Superior temporal gyrus (tissue), 1 donor: ENCODE measurements at regions not wholly inside any gene's neighbourhood (a gene's known extent, or its start where the extent isn't known, plus 50 kb on each side); places are given as distances from the start of the nearest gene placed in this dataset.
A peak's percentile ranks its signal among the peaks of the same experiment; 100 is the strongest.

ENCODE experiments used
- DNase-seq: peaks from one replicate; pipeline ENCODE4 v3.0.0-alpha.2; 2016; ENCODE audit errors: extremely low spot score

DNA sequence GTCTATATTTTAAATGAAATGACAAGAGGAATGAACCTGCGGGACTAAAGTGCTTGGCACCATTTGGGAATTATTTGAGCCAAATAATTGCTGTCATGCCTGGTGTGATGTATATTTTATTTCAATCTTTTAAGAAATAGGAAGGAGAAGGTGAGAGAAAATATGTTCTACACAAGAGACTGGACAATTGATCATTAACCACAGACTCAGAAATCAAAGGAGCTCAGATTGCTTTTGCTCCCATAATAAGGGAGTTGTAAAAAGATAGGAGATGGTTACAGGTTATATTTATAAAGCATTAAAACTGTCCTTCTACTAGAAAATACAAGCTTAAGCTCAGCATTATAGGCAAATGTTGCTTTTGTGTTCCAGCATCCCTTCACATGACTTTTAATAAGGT, 515.2 kb upstream of the SULF2 start:
- DNase-seq: no peak

DNA sequence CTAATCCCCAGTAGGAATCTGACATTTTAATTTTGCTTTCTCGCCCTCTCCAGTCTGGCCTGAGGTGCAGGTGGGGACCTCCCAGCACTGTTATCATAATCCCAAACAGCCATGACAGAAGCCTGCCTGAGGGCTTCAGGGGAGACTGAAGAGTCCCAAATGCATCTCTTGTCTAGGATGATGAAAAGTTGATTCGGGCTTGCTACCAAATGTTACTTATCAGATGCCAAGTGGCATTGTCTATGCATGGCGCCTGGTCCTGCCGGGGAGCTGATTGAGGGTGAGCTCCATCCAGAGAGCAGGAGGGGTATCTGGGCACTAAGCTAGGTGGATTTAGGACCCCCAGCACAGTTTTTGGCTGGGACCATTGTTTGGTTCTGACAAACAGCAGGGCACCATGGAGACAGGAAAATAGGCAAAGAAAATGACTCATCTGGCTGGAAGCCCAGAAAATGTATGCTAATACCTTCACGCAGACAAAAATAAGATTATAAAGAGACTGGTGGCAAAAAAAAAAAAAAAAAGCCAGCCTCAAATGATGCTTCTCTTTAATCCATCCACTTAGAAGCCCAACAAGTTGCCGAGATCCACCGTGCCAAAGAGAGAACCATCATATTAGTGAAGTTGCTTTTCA, 513.7 kb upstream of the SULF2 start:
- DNase-seq: peak; percentile 66

DNA sequence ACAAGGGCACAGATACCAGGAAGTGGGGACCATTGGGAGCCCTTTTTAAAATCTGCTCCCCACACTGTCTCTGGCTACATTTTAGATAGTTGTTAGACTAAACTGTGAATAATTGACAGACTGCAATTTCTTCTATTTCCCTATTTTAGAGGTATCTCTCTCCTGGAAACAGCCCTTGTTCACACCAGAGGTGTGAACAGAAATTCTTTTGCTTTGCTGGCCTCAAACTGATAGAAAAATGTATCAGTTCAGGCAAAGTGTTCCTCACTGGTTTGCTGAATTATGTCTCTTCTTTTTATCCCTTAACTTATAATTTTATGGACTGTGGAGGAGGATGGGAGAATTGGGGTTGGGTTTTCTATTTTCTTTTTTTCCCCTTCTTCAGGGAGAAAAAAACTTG, 513.2 kb upstream of the SULF2 start:
- DNase-seq: peak; percentile 45

DNA sequence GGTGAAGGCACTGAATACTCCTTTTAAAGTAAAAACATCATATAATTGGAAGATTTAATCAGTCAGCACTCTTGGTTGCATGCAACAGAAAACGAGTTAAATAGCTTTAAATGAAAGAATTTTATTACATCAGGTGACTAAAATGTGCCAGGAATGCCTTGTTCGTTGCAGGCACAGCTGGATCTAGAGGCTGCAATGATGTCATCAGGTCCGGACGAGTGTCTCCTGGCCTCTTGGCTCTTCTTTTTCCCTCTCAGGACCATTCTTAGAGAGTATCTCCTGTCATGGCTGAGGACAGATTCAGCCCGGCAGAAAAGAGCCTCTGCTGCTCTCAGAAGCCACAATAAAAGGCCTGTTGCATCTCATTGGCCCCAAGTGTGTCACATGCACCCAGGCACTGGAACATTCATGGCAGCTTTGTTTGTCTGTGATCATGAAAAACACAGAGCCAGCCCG, 510.7 kb upstream of the SULF2 start:
- DNase-seq: peak; percentile 64

DNA sequence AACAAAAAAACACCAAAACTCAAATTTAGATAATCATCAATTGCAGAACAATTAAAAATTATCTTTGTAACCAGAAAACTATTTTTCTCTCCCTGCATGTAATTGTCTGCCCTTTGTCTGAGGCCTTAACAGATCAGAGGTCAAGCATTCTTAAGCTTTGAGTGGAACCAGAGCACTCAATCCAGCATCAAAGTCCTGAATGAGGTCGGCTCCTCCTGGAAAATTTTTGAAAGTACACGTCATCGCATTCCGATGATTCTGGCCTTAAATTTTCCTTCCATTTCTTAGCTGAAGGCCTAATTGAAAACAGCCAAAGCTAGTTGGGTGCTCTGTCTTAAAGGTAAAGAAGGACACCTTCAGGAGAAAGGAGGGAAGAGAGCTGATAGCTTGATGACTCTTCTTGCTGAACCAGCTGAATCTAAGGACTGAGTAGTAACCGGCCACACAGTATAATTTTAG, 510.2 kb upstream of the SULF2 start:
- peak; percentile 46 for DNase-seq

DNA sequence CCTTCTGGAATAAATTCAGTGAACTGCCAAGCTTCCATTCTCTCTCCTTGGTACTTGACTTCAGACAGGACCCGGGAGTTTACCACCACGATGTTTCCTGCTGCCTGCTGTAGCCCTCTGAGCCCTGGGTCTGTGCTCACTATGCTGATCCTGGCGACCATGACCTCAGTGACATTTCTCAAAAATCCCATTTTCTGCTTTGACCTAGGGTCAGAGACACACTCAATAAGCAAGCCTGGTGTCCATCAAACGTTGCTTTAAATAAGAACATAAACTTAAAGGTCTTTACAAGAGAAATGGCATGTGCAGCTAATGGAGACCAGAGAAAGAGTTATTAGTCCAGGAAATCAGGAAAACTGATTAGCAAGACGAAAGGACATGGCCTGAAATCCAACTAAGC, 509.7 kb upstream of the SULF2 start:
- no peak for DNase-seq

DNA sequence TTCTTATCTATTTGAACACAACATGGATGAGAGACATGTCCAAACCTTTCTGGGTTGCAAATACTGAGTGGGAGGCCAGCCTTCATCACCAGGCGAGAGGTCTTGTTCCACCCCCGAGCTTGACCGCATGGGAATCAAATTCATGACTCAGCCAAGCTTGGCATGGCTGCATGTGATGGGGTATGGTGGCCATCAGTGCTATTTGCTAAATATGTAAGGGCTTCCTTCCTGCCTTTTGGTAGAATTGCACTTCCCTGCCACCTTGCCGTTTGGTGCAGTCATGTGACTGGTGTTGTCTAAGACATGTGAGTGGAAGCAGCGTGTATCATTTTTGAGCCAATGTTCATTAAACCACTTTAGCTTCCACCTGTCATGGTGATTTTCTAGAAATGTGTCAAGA, 508.9 kb upstream of the SULF2 start:
- no peak for DNase-seq

DNA sequence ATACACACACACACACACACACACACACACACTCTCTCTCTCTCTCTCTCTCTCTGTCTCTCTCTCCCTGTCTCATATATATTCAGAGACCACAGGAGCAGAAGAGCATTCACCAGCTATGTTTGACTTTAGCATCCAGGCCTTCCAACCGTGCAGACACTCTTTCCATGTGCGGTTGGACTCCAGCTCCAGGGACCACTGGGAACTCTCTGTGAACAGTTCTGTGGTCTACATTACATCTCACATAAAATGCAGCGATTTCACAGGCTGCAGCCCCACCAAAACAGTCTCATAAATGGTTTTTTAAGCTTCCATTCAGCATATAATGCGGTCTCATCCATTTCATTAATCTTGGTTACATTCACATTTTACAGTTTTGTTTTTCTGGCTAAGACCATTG, 508.4 kb upstream of the SULF2 start:
- DNase-seq: no peak

DNA sequence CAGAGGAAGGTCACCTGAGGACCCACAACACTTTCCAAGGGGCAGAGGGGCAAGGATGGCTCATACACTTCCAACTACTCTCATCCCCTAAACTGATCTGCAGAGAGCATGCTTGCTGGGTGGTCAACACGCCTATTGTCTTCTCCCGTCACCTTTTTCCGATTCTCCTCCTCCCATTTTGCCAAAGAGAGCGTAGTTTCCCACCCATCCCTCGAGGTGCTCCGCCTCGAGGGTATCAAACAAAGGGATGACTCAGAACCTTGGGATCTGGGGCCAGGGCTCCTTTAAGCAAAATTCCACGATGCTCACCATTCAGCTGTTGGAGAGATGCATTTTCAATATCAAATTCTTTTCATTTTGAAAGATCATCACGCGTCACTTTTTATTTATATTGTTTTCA, 507.5 kb upstream of the SULF2 start:
- no peak for DNase-seq

DNA sequence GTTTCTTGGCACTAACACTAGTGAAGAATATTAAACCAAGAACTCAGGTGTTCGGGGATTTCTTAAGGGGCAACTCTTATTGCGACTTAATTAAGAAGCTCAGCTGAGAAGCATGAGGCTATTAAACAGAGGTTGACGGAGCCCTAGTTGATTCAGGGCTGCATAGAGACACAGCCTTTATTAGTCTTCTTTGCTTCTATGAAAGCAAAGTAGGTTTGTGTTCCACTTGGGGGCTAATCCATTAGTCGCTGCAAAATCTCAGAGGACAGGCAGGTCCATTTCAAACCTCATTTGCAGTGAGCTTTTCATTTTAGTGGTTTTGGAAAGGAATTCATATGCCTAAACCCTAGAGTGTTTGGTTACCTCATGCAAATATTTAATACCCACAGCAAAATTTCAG, 506.6 kb upstream of the SULF2 start:
- DNase-seq: no peak

DNA sequence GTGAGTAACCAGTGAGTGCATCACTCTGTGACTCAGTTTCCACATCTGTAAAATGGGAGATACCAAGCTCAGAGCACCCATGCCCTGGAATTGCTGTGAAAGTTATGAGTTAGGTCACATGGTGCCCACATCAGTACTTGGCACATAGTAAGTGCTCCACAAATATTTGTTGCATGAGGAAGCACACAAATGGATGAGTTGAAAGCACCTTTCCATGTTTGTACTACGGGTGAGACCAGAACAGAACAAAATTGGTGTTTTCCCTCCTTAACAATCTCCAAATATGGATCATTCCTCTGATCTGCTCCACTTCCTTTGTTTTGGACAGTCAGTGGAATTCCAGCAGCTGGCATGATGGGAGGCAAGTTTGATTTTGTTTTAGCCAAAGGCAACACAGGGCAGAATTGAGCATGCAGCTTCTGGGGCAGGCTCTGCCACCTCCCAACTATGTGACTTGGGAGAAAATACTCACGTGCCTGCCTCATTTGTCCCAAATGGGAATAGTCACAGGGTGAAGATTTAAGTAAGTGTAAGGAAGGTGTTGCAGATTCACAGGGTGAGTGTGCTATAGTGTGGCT, 503.7 kb upstream of the SULF2 start:
- DNase-seq: no peak

DNA sequence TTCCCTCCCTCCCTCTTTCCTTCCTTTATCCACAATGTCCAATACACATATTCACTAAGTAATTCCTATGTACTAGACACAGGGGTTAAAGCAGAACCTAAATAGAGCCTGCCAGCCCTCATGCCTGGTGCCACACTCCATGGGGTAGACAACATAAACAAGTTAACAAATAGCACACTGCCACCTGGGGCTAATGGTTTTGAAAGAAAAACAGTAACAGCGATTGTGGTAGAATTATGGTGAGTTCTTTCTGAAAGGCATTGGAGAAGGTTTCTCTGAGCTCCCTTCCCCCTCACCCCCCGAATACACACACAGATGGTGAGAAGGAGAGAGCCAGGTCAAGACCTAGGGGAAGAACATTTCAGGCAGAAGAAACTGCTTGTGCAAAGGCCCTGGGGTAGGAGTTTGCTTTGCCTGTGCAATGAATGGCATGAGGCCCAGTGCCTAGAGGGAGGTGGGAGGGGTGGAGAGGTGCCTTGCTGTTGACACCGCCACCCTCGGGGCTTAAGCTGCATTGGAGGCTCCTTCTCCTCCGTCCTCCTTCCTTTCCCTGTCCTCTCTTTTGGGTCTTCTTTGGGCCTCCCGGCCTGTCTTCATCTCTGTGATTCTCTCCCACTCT, 502.4 kb upstream of the SULF2 start:
- no peak for DNase-seq

DNA sequence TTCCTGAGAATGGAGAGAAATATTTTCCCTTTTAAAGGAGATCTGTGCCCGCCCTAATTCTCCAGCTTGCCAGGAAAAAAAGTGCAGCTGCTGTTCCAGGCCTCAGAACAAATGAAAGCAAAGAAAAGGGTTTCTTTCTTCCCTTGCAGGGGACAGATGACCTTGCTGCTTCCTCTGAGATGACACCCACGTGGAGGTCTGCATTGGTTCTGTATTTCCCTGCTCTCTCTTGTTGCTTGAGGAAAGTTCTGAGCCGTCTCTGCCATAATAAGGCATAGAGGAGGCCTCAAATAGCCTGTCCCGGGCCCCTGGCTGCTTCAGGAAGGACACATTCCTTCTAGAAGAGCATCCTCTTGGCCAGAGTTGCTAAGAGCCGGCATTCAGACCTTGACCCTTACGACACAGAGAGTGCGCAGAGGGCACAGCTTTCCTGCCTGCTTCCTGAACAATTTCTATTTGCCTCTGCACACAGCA, 501.8 kb upstream of the SULF2 start:
- peak; percentile 47 for DNase-seq

DNA sequence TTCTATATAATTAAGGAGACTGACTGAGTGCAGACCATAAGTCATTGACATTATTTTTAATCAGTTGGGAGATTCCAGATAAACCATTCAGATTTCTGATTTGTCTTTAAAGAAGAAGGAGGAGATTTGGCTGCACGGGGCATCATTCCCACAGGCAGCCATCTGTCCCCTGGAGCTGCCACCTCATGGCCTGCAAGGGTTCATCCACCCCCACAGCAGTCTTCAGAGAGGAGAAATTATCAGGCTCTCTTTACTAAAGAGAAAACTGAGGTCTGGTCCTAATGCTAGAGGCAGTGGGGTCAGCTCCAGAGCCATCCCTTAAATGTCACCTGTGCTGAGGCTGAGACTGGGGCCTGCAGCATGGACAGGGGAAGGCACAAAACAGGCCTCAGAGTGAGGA, 501.3 kb upstream of the SULF2 start:
- DNase-seq: no peak

DNA sequence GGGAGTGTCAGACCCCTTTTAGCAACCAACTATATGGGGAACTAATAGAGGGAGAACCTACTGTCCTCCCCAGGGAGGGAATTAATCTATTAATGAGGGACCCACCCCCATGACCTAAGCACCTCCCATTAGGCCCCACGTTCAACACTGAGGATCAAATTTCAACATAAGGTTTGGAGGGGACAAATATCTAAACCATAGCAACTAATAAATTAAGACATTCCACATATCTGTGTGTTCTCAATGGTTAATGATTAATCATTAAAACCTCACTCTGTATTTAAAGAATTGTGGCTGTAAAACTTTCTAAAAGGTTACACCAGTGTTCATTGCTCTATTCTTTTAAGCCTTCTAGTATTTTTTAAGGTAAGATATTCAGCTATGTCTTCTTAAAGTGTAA, 500.4 kb upstream of the SULF2 start:
- no peak for DNase-seq

DNA sequence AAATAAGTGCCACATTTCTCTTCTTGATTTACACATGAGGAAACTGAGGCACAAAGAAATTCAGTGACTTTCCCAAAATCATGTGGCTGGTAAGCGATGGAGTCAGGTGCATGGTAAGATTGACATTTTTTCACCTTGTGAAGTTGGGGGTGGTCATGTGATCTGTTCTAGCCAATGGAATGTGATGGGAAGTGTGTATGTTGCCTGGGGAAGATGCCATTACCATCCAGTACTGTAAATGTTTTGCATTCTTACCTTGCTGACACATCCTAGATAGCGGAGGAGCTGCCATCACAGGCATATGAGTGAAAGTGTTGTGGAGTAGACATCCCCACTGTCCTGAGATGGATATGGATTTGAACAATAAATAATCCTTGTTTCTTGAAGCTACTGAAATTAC, 499.6 kb upstream of the SULF2 start:
- no peak for DNase-seq

DNA sequence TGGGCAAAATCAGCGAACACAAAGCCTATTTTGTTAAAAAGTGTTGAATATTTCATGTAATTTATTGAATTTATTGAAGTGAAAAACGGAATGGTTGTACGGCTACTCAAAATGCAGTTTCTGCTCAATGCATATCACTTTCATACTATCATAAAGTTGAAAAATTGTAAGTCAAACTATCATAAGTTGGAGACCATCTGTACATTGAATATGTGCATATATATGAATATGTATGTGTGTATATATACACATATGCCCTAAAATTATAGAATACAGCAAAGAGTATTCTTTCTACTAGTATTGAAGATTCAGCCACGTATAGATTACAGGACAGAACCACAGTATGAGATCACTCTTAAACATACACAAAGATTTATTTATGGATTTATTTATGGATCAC, 499.0 kb upstream of the SULF2 start:
- no peak for DNase-seq

DNA sequence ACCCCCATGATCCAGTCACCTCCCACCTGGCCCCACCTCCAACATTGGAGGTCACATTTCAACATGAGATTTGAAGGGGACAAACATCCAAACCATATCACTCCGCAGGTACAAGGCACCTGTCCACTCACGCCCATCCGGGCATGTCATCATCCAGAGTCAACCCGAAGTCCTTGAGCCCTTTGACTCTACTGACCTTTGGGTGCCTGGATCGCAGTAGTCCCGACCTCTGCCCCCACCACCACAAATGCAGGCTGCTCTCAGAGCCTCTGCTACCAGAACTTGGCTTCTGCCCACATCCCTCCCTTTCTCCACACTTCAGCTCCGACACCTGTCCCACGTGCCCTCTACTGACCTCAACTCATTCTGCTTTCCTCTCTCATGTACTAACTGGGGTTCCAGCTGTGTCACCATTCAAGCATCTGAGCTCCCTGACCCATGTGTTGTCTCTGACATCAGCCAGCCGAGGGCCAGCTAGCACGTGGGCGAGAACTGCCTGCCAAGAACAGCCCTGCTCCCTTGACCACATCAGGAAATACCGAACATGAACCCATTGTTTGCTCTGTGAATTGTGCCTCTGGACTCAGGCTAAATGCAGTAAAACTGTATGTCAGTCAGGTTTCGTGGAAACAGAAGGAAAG, 498.3 kb upstream of the SULF2 start:
- DNase-seq: peak; percentile 94

DNA sequence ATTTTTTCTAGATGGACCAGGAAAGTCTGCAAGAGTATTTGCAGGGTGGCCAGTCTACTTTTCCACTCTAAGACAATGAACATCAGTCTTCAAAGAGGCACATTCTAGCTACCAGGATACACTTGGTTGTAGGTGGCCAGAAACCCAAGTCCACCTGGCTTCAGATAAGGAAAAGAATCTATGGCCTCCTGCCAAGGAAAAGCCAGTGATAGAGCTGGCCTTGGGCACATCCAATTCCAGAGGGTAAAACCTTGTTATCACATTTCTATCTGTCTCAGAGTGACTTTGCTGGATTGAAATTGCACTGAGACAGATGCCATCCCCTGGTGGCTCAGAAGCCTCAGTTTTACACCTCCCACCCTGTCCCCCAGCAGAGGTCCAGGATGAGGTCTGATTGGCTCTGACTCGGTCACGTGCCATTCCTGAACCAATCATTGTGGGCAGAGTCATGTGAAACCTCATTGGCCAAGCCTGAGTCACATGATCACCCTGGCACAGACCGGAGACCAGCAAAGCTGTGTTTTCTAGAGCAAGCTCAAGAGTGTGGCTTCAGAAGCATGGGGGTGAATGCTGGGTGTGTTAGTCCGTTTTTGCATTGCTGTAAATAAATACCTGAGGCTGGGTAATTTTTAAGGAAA, 497.4 kb upstream of the SULF2 start:
- DNase-seq: no peak

DNA sequence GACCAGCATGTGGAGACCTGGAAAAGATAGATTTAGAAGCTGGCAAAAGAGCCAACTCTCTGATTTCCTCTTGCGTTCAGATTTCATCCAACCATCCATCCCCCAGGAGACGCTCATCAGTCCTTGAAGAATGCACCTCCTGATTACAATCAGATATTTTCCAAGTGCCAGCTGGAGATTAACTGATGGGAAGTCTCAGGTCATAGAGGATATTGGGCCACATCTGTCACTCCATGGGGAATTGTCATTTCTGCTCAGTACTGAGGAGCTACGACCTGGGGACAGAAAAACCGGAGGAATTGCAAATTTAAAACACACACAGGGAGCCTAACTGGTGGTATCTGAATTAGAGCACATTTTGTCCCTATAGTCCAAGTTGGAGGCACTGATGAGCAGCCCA, 496.2 kb upstream of the SULF2 start:
- DNase-seq: no peak

DNA sequence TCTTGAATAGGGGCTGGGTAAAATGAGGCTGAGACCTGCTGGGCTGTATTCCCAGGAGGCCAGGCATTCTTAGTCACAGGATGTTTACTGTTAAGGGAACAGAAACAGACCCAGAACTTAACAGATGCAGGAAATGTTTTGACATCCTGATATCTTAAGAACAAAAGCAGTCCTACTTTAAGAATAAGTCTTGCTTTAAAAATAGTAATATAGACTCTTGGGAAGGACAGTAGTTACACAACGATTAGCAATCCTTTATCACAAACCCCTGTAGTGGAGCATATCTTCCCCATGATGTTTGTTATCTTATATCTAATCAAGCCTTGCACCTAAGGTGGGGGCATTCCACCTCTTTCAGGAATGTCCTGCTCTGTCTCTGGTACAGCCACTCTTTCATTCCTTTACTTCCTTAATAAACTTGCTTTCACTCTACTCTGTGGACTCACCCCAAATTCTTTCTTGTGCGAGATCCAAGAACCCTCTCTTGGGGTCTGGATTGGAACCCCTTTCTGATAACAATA, 493.7 kb upstream of the SULF2 start:
- DNase-seq: no peak

DNA sequence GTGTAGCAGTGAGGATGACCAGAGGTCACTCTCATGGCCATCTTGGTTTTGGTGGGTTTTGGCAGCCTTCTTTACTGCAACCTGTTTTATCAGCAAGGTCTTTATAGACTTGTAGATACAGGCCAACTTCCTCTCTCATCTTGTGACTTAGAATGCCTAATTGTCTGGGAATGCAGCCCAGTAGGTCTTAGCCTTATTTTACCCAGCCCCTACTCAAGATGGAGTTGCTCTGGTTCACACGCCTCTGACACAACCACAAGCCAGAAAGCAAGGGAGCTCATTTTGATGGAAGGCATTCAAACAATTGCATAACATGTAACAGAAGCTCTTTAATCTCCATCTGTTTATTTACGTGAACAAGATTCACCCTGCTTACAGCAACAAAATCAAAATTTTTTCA, 492.0 kb upstream of the SULF2 start:
- DNase-seq: no peak
